Upper lobe of left lung (tissue), 6 donors: ENCODE measurements at regions not wholly inside any gene's neighbourhood (a gene's known extent, or its start where the extent isn't known, plus 50 kb on each side); places are given as distances from the start of the nearest gene placed in this dataset.

Source experiments
- ATAC-seq, 2 donors: fragments of 200-7000 bp; cut with Tn5 transposase; one replicate each; pipeline ENCODE4 v1.9.1; 2022; ENCODE audit warnings: mild to moderate bottlenecking in 2 of 2, moderate library complexity in 2 of 2; ENCODE audit not compliant: low FRiP score in 2 of 2
- DNase-seq, 2 donors: peaks; one replicate each; pipeline ENCODE4 v3.0.0-alpha.2; 2019 to 2020
- H3K27ac ChIP-seq, 4 donors: fragments of 200-600 bp; sonication (generic); one replicate each; pipeline ENCODE4 v1.5.1; 2016 to 2019
- H3K27me3 ChIP-seq, 4 donors: fragments of 200-600 bp; sonication (generic); one replicate each; pipeline ENCODE4 v1.5.1; 2017 to 2019
- H3K36me3 ChIP-seq, 4 donors: fragments of 200-600 bp; sonication (generic); one replicate each; pipeline ENCODE4 v1.5.1; 2016 to 2019
- H3K4me1 ChIP-seq, 4 donors: fragments of 200-600 bp; sonication (generic); one replicate each; pipeline ENCODE4 v1.5.1; 2018 to 2019
- H3K4me3 ChIP-seq, 4 donors: fragments of 200-600 bp; sonication (generic); one replicate each; pipeline ENCODE4 v1.5.1; 2017 to 2019; ENCODE audit warnings: mild to moderate bottlenecking in 2 of 4, moderate library complexity in 1 of 4
- H3K9me3 ChIP-seq, 4 donors: fragments of 200-600 bp; sonication (generic); one replicate each; pipeline ENCODE4 v1.5.1; 2018 to 2019
- CTCF ChIP-seq, 6 experiments: fragments of 450-650 bp in 4 of 6; fragments of 200-600 bp in 2 of 6; sonication (generic) in 2 of 6; IDR thresholded peaks; one replicate each; pipeline ENCODE4 v1.5.1; 2016 to 2019; ENCODE audit warnings: antibody characterized with exemption in 6 of 6
- EP300 ChIP-seq, 4 donors: sonication (generic); formaldehyde crosslinking; IDR thresholded peaks; one replicate each; pipeline ENCODE4 v1.5.1; 2017; ENCODE audit warnings: antibody characterized with exemption in 4 of 4, control low read depth in 2 of 4
- POLR2A ChIP-seq, 4 donors: fragments of 450-650 bp; IDR thresholded peaks; one replicate each; pipeline ENCODE4 v1.5.1; 2016 to 2017; ENCODE audit warnings: antibody characterized with exemption in 4 of 4, mild to moderate bottlenecking in 2 of 4
- POLR2AphosphoS5 ChIP-seq, 2 donors: sonication (generic); formaldehyde crosslinking; IDR thresholded peaks; one replicate each; pipeline ENCODE4 v1.5.1; 2017; ENCODE audit warnings: antibody characterized with exemption in 2 of 2
- WGBS, 2 donors: methylation state at CpG; one replicate each; pipeline ENCODE4 v1.1.5; 2017 to 2018; 5-methylcytosine and 5-hydroxymethylcytosine counted together
- donor health status: DM: no; HTN: no; CAD: no; lungs with moderate emphysema.
- donor health status: DM: no; HTN: yes; CAD: no; lungs with severe emphysema.

GRCh38 chr5:117679046-117679445 lies 1104.4 kb upstream of the SEMA6A start:
- WGBS, 2 donors = 85 to 91% methylated on average over 4 of the region's 4 CpGs

GRCh38 chr5:117675646-117676045 lies 1101.0 kb upstream of the SEMA6A start:
- no peaks in the 10 kb centered on the region for H3K9me3 ChIP-seq
- ATAC-seq = no peak
- no peak overlapping the region for H3K27ac ChIP-seq
- 72 to 75% methylated on average over 4 of the region's 4 CpGs for WGBS, 2 donors
- DNase-seq = no peak
- peaks cover 0 to 5% (median 0%) of the 10 kb centered on the region in 4 donors for H3K4me1 ChIP-seq
- H3K27me3 ChIP-seq = no peaks in the 10 kb centered on the region
- no peak overlapping the region for H3K4me3 ChIP-seq
- TF ChIP-seq CTCF (IDR thresholded peaks at IDR 0.05) (no peak), POLR2A (IDR thresholded peaks at IDR 0.05) (no peak), EP300 (IDR thresholded peaks at IDR 0.05) (no peak), POLR2AphosphoS5 (IDR thresholded peaks at IDR 0.05) (no peak)
- H3K36me3 ChIP-seq = no peaks in the 10 kb centered on the region

More at GRCh38 chr5:117679046-117679445, 1104.4 kb upstream of the SEMA6A start:
- Histone ChIP-seq H3K36me3 (no peaks in the 10 kb centered on the region), H3K4me3 (no peak overlapping the region), H3K27ac (no peak overlapping the region), H3K9me3 (no peaks in the 10 kb centered on the region), H3K27me3 (no peaks in the 10 kb centered on the region), H3K4me1 (peaks cover 0 to 5% (median 0%) of the 10 kb centered on the region in 4 donors)
- DNase-seq = no peak
- no peak for ATAC-seq
- TF ChIP-seq CTCF (IDR thresholded peaks at IDR 0.05) (no peak), POLR2AphosphoS5 (IDR thresholded peaks at IDR 0.05) (no peak), POLR2A (IDR thresholded peaks at IDR 0.05) (no peak), EP300 (IDR thresholded peaks at IDR 0.05) (no peak)

GRCh38 chr5:117671551-117671950 lies 1096.9 kb upstream of the SEMA6A start:
- no peaks in the 10 kb centered on the region for H3K9me3 ChIP-seq
- no peak for DNase-seq
- TF ChIP-seq POLR2A (IDR thresholded peaks at IDR 0.05) (no peak), POLR2AphosphoS5 (IDR thresholded peaks at IDR 0.05) (no peak), CTCF (IDR thresholded peaks at IDR 0.05) (no peak), EP300 (IDR thresholded peaks at IDR 0.05) (no peak)
- no peaks in the 10 kb centered on the region for H3K4me1 ChIP-seq
- no peak overlapping the region for H3K27ac ChIP-seq
- WGBS, 2 donors = 77 to 86% methylated on average over 1 of the region's 1 CpG
- H3K27me3 ChIP-seq = no peaks in the 10 kb centered on the region
- no peak for ATAC-seq
- no peak overlapping the region for H3K4me3 ChIP-seq
- no peaks in the 10 kb centered on the region for H3K36me3 ChIP-seq

GRCh38 chr5:117667105-117667504 lies 1092.5 kb upstream of the SEMA6A start:
- ATAC-seq (no peak), DNase-seq (no peak)
- no peak for TF ChIP-seq CTCF (IDR thresholded peaks at IDR 0.05)
- TF ChIP-seq POLR2AphosphoS5 (IDR thresholded peaks at IDR 0.05) = no peak
- no peak for TF ChIP-seq EP300 (IDR thresholded peaks at IDR 0.05)
- no peak for TF ChIP-seq POLR2A (IDR thresholded peaks at IDR 0.05)
- Histone ChIP-seq H3K9me3 (no peaks in the 10 kb centered on the region), H3K27me3 (no peaks in the 10 kb centered on the region), H3K27ac (no peak overlapping the region), H3K36me3 (no peaks in the 10 kb centered on the region), H3K4me1 (no peaks in the 10 kb centered on the region), H3K4me3 (no peak overlapping the region)
- WGBS, 2 donors = 83 to 86% methylated on average over 3 of the region's 3 CpGs

GRCh38 chr5:117665121-117665520 lies 1090.5 kb upstream of the SEMA6A start:
- Histone ChIP-seq H3K9me3 (no peaks in the 10 kb centered on the region), H3K4me3 (no peak overlapping the region), H3K4me1 (no peaks in the 10 kb centered on the region), H3K36me3 (no peaks in the 10 kb centered on the region), H3K27ac (no peak overlapping the region), H3K27me3 (no peaks in the 10 kb centered on the region)
- no peak for TF ChIP-seq CTCF (IDR thresholded peaks at IDR 0.05)
- TF ChIP-seq POLR2A (IDR thresholded peaks at IDR 0.05) = no peak
- no peak for TF ChIP-seq POLR2AphosphoS5 (IDR thresholded peaks at IDR 0.05)
- TF ChIP-seq EP300 (IDR thresholded peaks at IDR 0.05) = no peak
- WGBS, 2 donors = 62 to 65% methylated on average over 1 of the region's 1 CpG
- ATAC-seq = no peak
- no peak for DNase-seq
